GM12878 (cell line): ENCODE measurements at regions not wholly inside any gene's neighbourhood (a gene's known extent, or its start where the extent isn't known, plus 50 kb on each side); places are given as distances from the start of the nearest gene placed in this dataset.

Experiments used
- CBX3 ChIP-seq: fragments of 200-600 bp; sonication (generic); IDR thresholded peaks from 2 replicates; pipeline ENCODE4 v1.6.1; 2016; ENCODE audit warnings: low read depth, borderline replicate concordance
- NR2C1 ChIP-seq: fragments of 450-650 bp; IDR thresholded peaks from 2 replicates; pipeline ENCODE4 v1.6.1; 2017; ENCODE audit warnings: antibody characterized with exemption, mild to moderate bottlenecking, moderate library complexity
- SPI1 ChIP-seq: IDR thresholded peaks from 2 replicates; pipeline ENCODE4 v1.6.1; 2011; ENCODE audit warnings: low read depth, mild to moderate bottlenecking, low read length, moderate library complexity, borderline replicate concordance; ENCODE audit not compliant: insufficient read depth
- ZNF24 ChIP-seq: fragments of 450-650 bp; IDR thresholded peaks from 2 replicates; pipeline ENCODE4 v1.6.1; 2017; ENCODE audit warnings: antibody characterized with exemption, mild to moderate bottlenecking
- ZNF384 ChIP-seq: IDR thresholded peaks from 2 replicates; pipeline ENCODE4 v1.6.1; 2012; ENCODE audit warnings: low read depth, mild to moderate bottlenecking, low read length, improper control_type of control experiment, borderline replicate concordance

- no peak for TF ChIP-seq CBX3
- TF ChIP-seq ZNF24, result no peak
- no peak for TF ChIP-seq ZNF384
- no peak for TF ChIP-seq SPI1
- no peak for TF ChIP-seq NR2C1
Observed at GRCh38 chr3:165918657-165918979, 81.4 kb upstream of the BCHE start.
